ENCODE measurements at regions not wholly inside any gene's neighbourhood (a gene's known extent, or its start where the extent isn't known, plus 50 kb on each side); places are given as distances from the start of the nearest gene placed in this dataset.

GRCh38 chr2:598058-598802 lies 79.0 kb downstream of the TMEM18 start:
- no peak for TF ChIP-seq SIN3A (IDR thresholded peaks at IDR 0.05; ENCODE audit: low read depth)
- TF ChIP-seq EZH2 (IDR thresholded peaks at IDR 0.05), result no peak
- TF ChIP-seq ATF3 (IDR thresholded peaks at IDR 0.05), result no peak
- no peak for TF ChIP-seq RAD21 (IDR thresholded peaks at IDR 0.05; ENCODE audit: low read depth)
- TF ChIP-seq MAX (IDR thresholded peaks at IDR 0.05), result no peak
- BruUV-seq (replicated peaks), result no TSS peak
- ChIA-PET POLR2A (no interaction called here), CTCF (no interaction called here), RAD21 (ENCODE audit: low non-redundant PET in 1 of 2, low total read pairs in 2 of 2, uncharacterized antibody in 2 of 2, unreplicated experiment in 2 of 2) (no interaction called here)
- H3K27me3 ChIP-seq (ENCODE audit: insufficient read depth, low read length), result no peaks in the 10 kb centered on the region
- H3K9me3 ChIP-seq (ENCODE audit: control insufficient read depth in 1 of 2, insufficient read depth in 1 of 2, low read depth in 1 of 2, low read length in 2 of 2), result no peaks in the 10 kb centered on the region
- ATAC-seq (no peak), DNase-seq (ENCODE audit: low read depth, low spot score) (no peak)
- no peak overlapping the region for H2AFZ ChIP-seq (ENCODE audit: low read depth, low read length, poor library complexity, severe bottlenecking)
- no peaks in the 10 kb centered on the region for H4K20me1 ChIP-seq (ENCODE audit: insufficient read depth)
- H3K4me1 ChIP-seq (ENCODE audit: control insufficient read depth in 1 of 2, insufficient read depth in 2 of 2, low read length in 2 of 2), result peaks cover 0 to 15% of the 10 kb centered on the region in 2 experiments; a peak in 2 of 4 replicates
- H3K9ac ChIP-seq (ENCODE audit: low read length), result no peak overlapping the region
- no peaks in the 10 kb centered on the region for H3K36me3 ChIP-seq (ENCODE audit: control insufficient read depth in 1 of 2, insufficient read depth in 2 of 2, low read length in 2 of 2)
- intact Hi-C loops (cut with micrococcal nuclease), result no loop called here
- no peak overlapping the region for H3K4me2 ChIP-seq (ENCODE audit: low read length)
- no peaks in the 10 kb centered on the region for H3K9me2 ChIP-seq (ENCODE audit: insufficient read depth)
- H3K4me3 ChIP-seq (replicated peaks in 1 of 2; ENCODE audit: low read depth in 1 of 2, low read length in 2 of 2), result no peak overlapping the region
- H3K79me2 ChIP-seq (ENCODE audit: insufficient read depth, low read length), result no peaks in the 10 kb centered on the region
- no peak overlapping the region for H3K27ac ChIP-seq (ENCODE audit: low read depth, low read length)

- no TSS peak for BruUV-seq (replicated peaks)
- H3K4me1 ChIP-seq (ENCODE audit: control insufficient read depth in 1 of 2, insufficient read depth in 2 of 2, low read length in 2 of 2), result no peaks in the 10 kb centered on the region
- ChIA-PET POLR2A (no interaction called here), CTCF (no interaction called here), RAD21 (ENCODE audit: low non-redundant PET in 1 of 2, low total read pairs in 2 of 2, uncharacterized antibody in 2 of 2, unreplicated experiment in 2 of 2) (no interaction called here)
- DNase-seq (ENCODE audit: low read depth, low spot score) (no peak), ATAC-seq (no peak)
- no peak overlapping the region for H2AFZ ChIP-seq (ENCODE audit: low read depth, low read length, poor library complexity, severe bottlenecking)
- no peak overlapping the region for H3K4me2 ChIP-seq (ENCODE audit: low read length)
- no peaks in the 10 kb centered on the region for H3K79me2 ChIP-seq (ENCODE audit: insufficient read depth, low read length)
- no peaks in the 10 kb centered on the region for H3K36me3 ChIP-seq (ENCODE audit: control insufficient read depth in 1 of 2, insufficient read depth in 2 of 2, low read length in 2 of 2)
- intact Hi-C loops (cut with micrococcal nuclease), result no loop called here
- H4K20me1 ChIP-seq (ENCODE audit: insufficient read depth), result no peaks in the 10 kb centered on the region
- no peak overlapping the region for H3K9ac ChIP-seq (ENCODE audit: low read length)
- H3K9me2 ChIP-seq (ENCODE audit: insufficient read depth), result no peaks in the 10 kb centered on the region
- H3K4me3 ChIP-seq (replicated peaks in 1 of 2; ENCODE audit: low read depth in 1 of 2, low read length in 2 of 2), result no peak overlapping the region
- H3K27me3 ChIP-seq (ENCODE audit: insufficient read depth, low read length), result no peaks in the 10 kb centered on the region
- no peak overlapping the region for H3K27ac ChIP-seq (ENCODE audit: low read depth, low read length)
- H3K9me3 ChIP-seq (ENCODE audit: control insufficient read depth in 1 of 2, insufficient read depth in 1 of 2, low read depth in 1 of 2, low read length in 2 of 2), result no peaks in the 10 kb centered on the region
- TF ChIP-seq REST (IDR thresholded peaks at IDR 0.05; ENCODE audit: low read depth), result no peak
- no peak for TF ChIP-seq SP1 (IDR thresholded peaks at IDR 0.05; ENCODE audit: low read depth)
- TF ChIP-seq CEBPB (IDR thresholded peaks at IDR 0.05; ENCODE audit: low read depth), result no peak
- TF ChIP-seq FOSL1 (IDR thresholded peaks at IDR 0.05; ENCODE audit: low read depth), result no peak
- no peak for TF ChIP-seq TCF7L2 (IDR thresholded peaks at IDR 0.05; ENCODE audit: borderline replicate concordance, extremely low read depth, insufficient read depth, insufficient read length)
- no peak for TF ChIP-seq EGR1 (IDR thresholded peaks at IDR 0.05; ENCODE audit: low read depth)
- no peak for TF ChIP-seq JUND (IDR thresholded peaks at IDR 0.05)
- no peak for TF ChIP-seq RAD21 (IDR thresholded peaks at IDR 0.05; ENCODE audit: low read depth)
- TF ChIP-seq EZH2 (IDR thresholded peaks at IDR 0.05), result no peak
- no peak for TF ChIP-seq POLR2A (IDR thresholded peaks at IDR 0.05; ENCODE audit: borderline replicate concordance, extremely low read depth, insufficient read depth, insufficient read length)
- TF ChIP-seq ZNF274 (IDR thresholded peaks at IDR 0.05; ENCODE audit: low read depth, low read length), result no peak
- no peak for TF ChIP-seq SRF (IDR thresholded peaks at IDR 0.05; ENCODE audit: low read depth)
- TF ChIP-seq ATF3 (IDR thresholded peaks at IDR 0.05), result no peak
- TF ChIP-seq MAX (IDR thresholded peaks at IDR 0.05), result no peak
These were observed 81.2 kb downstream of the TMEM18 start for GRCh38 chr2:595831-596592.

Data from HCT116 (cell line).